GM06990 (cell line): ENCODE measurements at regions not wholly inside any gene's neighbourhood (a gene's known extent, or its start where the extent isn't known, plus 50 kb on each side); places are given as distances from the start of the nearest gene placed in this dataset.

ENCODE experiments used
- DNase-seq: peaks from one replicate; pipeline ENCODE4 v3.0.0-alpha.2; 2011; ENCODE audit not compliant: insufficient read length; ENCODE audit errors: extremely low read depth
- H3K27me3 ChIP-seq: replicated peaks from 2 replicates; pipeline ENCODE4 v1.6.0; 2011; ENCODE audit warnings: low read length; ENCODE audit not compliant: control insufficient read depth, insufficient read depth
- H3K36me3 ChIP-seq: 2 replicates; pipeline ENCODE4 v1.5.1; 2011; ENCODE audit warnings: low read length; ENCODE audit not compliant: control insufficient read depth, insufficient read depth
- H3K4me3 ChIP-seq: replicated peaks from 2 replicates; pipeline ENCODE4 v1.5.1; 2011; ENCODE audit warnings: low read depth, mild to moderate bottlenecking, control low read depth, low read length
- TF ChIP-seq, protein P1 (sequence below): IDR thresholded peaks from 2 replicates; pipeline ENCODE4 v1.5.1; 2011; ENCODE audit warnings: low read length, control low read depth, mild to moderate bottlenecking, inconsistent platforms; ENCODE audit not compliant: insufficient read depth, poor library complexity, severe bottlenecking

- Histone ChIP-seq H3K27me3 (no peaks in the 10 kb centered on the region), H3K36me3 (no peaks in the 10 kb centered on the region), H3K4me3 (no peak overlapping the region)
- no peak for DNase-seq
- TF ChIP-seq, protein P1, sequence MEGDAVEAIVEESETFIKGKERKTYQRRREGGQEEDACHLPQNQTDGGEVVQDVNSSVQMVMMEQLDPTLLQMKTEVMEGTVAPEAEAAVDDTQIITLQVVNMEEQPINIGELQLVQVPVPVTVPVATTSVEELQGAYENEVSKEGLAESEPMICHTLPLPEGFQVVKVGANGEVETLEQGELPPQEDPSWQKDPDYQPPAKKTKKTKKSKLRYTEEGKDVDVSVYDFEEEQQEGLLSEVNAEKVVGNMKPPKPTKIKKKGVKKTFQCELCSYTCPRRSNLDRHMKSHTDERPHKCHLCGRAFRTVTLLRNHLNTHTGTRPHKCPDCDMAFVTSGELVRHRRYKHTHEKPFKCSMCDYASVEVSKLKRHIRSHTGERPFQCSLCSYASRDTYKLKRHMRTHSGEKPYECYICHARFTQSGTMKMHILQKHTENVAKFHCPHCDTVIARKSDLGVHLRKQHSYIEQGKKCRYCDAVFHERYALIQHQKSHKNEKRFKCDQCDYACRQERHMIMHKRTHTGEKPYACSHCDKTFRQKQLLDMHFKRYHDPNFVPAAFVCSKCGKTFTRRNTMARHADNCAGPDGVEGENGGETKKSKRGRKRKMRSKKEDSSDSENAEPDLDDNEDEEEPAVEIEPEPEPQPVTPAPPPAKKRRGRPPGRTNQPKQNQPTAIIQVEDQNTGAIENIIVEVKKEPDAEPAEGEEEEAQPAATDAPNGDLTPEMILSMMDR, result no peak
Measured at GRCh38 chr2:166831930-166832329, 56.4 kb upstream of the XIRP2 start.

GRCh38 chr2:166825914-166826313 lies 62.4 kb upstream of the XIRP2 start:
- Histone ChIP-seq H3K36me3 (no peaks in the 10 kb centered on the region), H3K27me3 (no peaks in the 10 kb centered on the region), H3K4me3 (no peak overlapping the region)
- no peak for DNase-seq
- TF ChIP-seq, protein P1, result no peak

- Histone ChIP-seq H3K36me3 (no peaks in the 10 kb centered on the region), H3K4me3 (no peak overlapping the region), H3K27me3 (no peaks in the 10 kb centered on the region)
- TF ChIP-seq, protein P1, result no peak
- DNase-seq, result no peak
Measured at GRCh38 chr2:166814335-166814734, 73.9 kb upstream of the XIRP2 start.

GRCh38 chr2:166812166-166812891 lies 76.0 kb upstream of the XIRP2 start:
- H3K4me3 ChIP-seq, result no peak overlapping the region
- DNase-seq, result no peak
- no peaks in the 10 kb centered on the region for H3K27me3 ChIP-seq
- H3K36me3 ChIP-seq, result no peaks in the 10 kb centered on the region
- TF ChIP-seq, protein P1, result no peak

- no peaks in the 10 kb centered on the region for H3K27me3 ChIP-seq
- DNase-seq, result no peak
- no peaks in the 10 kb centered on the region for H3K36me3 ChIP-seq
- H3K4me3 ChIP-seq, result no peak overlapping the region
- TF ChIP-seq, protein P1, result no peak
Measured at GRCh38 chr2:166805753-166806152, 82.5 kb upstream of the XIRP2 start.
